ENCODE measurements at regions not wholly inside any gene's neighbourhood (a gene's known extent, or its start where the extent isn't known, plus 50 kb on each side); places are given as distances from the start of the nearest gene placed in this dataset.
"Not testable (repeated sequence)": the region's sequence is repeated elsewhere in the genome, so short reads cannot be mapped to it uniquely, and the experiment has no call there.

GRCh38 chr4:3867403-3868100, 101.4 kb downstream of the ADRA2C start:
- DNase-seq: no peak

- no peak for DNase-seq
Observed at GRCh38 chr4:3868211-3869173, 102.3 kb downstream of the ADRA2C start.

GRCh38 chr4:3869174-3869572, 103.0 kb downstream of the ADRA2C start:
- DNase-seq: no peak

- no peak for DNase-seq
Observed at GRCh38 chr4:3869661-3870566, 103.7 kb downstream of the ADRA2C start.

GRCh38 chr4:3870567-3870962, 104.4 kb downstream of the ADRA2C start:
- DNase-seq: no peak

- DNase-seq: no peak
Observed at GRCh38 chr4:3871181-3871852, 105.1 kb downstream of the ADRA2C start.

GRCh38 chr4:3871881-3872833, 106.0 kb downstream of the ADRA2C start:
- no peak for DNase-seq

- no peak for DNase-seq
Observed at GRCh38 chr4:3872834-3873313, 106.7 kb downstream of the ADRA2C start.

- DNase-seq: no peak
Observed at GRCh38 chr4:3873408-3874027, 107.3 kb downstream of the ADRA2C start.

GRCh38 chr4:3874028-3874415, 107.8 kb downstream of the ADRA2C start:
- DNase-seq: no peak

- no peak for DNase-seq
Observed at GRCh38 chr4:3874525-3875110, 108.4 kb downstream of the ADRA2C start.

- no peak for DNase-seq
Observed at GRCh38 chr4:3875466-3875865, 109.3 kb downstream of the ADRA2C start.

- DNase-seq: not testable (repeated sequence)
Observed at GRCh38 chr4:3876057-3876845, 110.1 kb downstream of the ADRA2C start.

- DNase-seq: no peak
Observed at GRCh38 chr4:3877236-3877635, 111.1 kb downstream of the ADRA2C start.

GRCh38 chr4:3877868-3878267, 111.7 kb downstream of the ADRA2C start:
- no peak for DNase-seq

GRCh38 chr4:3878678-3879077, 112.5 kb downstream of the ADRA2C start:
- DNase-seq: no peak

GRCh38 chr4:3879681-3880614, 113.8 kb downstream of the ADRA2C start:
- DNase-seq: no peak

GRCh38 chr4:3880615-3881120, 114.5 kb downstream of the ADRA2C start:
- peak; percentile 61 for DNase-seq

Data from GDM1 (cell line).